ENCODE measurements at regions not wholly inside any gene's neighbourhood (a gene's known extent, or its start where the extent isn't known, plus 50 kb on each side); places are given as distances from the start of the nearest gene placed in this dataset.

GRCh38 chr5:30069441-30070263, 1123.8 kb upstream of the CDH6 start:
- no peaks in the 10 kb centered on the region for H3K27me3 ChIP-seq (ENCODE audit: insufficient read depth, low read length, poor library complexity)
- H3K9ac ChIP-seq (ENCODE audit: low read depth, low read length), result no peak overlapping the region
- no peaks in the 10 kb centered on the region for H3K9me3 ChIP-seq (ENCODE audit: insufficient read depth, low read length, severe bottlenecking)
- TF ChIP-seq CTCF (IDR thresholded peaks at IDR 0.05; ENCODE audit: borderline replicate concordance, extremely low read depth, low read length, poor library complexity, severe bottlenecking) (no peak), EZH2 (IDR thresholded peaks at IDR 0.05; ENCODE audit: borderline replicate concordance, low read depth, low read length, severe bottlenecking) (no peak)
- H3K36me3 ChIP-seq (ENCODE audit: insufficient read depth, low read length), result no peaks in the 10 kb centered on the region
- H3K4me2 ChIP-seq (ENCODE audit: insufficient read depth, low read length), result no peak overlapping the region
- H4K20me1 ChIP-seq (ENCODE audit: insufficient read depth, low read length), result no peaks in the 10 kb centered on the region
- H3K4me3 ChIP-seq (ENCODE audit: low read depth in 1 of 2, low read length in 2 of 2), result no peak overlapping the region
- no peak overlapping the region for H3K27ac ChIP-seq (ENCODE audit: low read length)
- H3K4me1 ChIP-seq (ENCODE audit: insufficient read depth, low read length), result no peaks in the 10 kb centered on the region
- no peaks in the 10 kb centered on the region for H3K79me2 ChIP-seq (ENCODE audit: insufficient read depth, low read length)
- no peak for ATAC-seq (ENCODE audit: insufficient read depth, low read depth)
- H2AFZ ChIP-seq (ENCODE audit: low read depth, low read length), result no peak overlapping the region
- no peak for DNase-seq

- H3K9ac ChIP-seq (ENCODE audit: low read depth, low read length), result no peak overlapping the region
- no peaks in the 10 kb centered on the region for H3K36me3 ChIP-seq (ENCODE audit: insufficient read depth, low read length)
- H3K79me2 ChIP-seq (ENCODE audit: insufficient read depth, low read length), result no peaks in the 10 kb centered on the region
- no peaks in the 10 kb centered on the region for H4K20me1 ChIP-seq (ENCODE audit: insufficient read depth, low read length)
- no peak for DNase-seq
- no peak for TF ChIP-seq CTCF (IDR thresholded peaks at IDR 0.05; ENCODE audit: borderline replicate concordance, extremely low read depth, low read length, poor library complexity, severe bottlenecking)
- TF ChIP-seq EZH2 (IDR thresholded peaks at IDR 0.05; ENCODE audit: borderline replicate concordance, low read depth, low read length, severe bottlenecking), result no peak
- ATAC-seq (ENCODE audit: insufficient read depth, low read depth), result no peak
- no peaks in the 10 kb centered on the region for H3K9me3 ChIP-seq (ENCODE audit: insufficient read depth, low read length, severe bottlenecking)
- H2AFZ ChIP-seq (ENCODE audit: low read depth, low read length), result no peak overlapping the region
- H3K4me1 ChIP-seq (ENCODE audit: insufficient read depth, low read length), result no peaks in the 10 kb centered on the region
- no peaks in the 10 kb centered on the region for H3K27me3 ChIP-seq (ENCODE audit: insufficient read depth, low read length, poor library complexity)
- H3K27ac ChIP-seq (ENCODE audit: low read length), result no peak overlapping the region
- no peak overlapping the region for H3K4me3 ChIP-seq (ENCODE audit: low read depth in 1 of 2, low read length in 2 of 2)
- no peak overlapping the region for H3K4me2 ChIP-seq (ENCODE audit: insufficient read depth, low read length)
These were observed 1130.0 kb upstream of the CDH6 start for GRCh38 chr5:30063503-30063902.

GRCh38 chr5:30051976-30052375, 1141.5 kb upstream of the CDH6 start:
- Histone ChIP-seq H3K27ac (ENCODE audit: low read length) (no peak overlapping the region), H3K4me1 (ENCODE audit: insufficient read depth, low read length) (no peaks in the 10 kb centered on the region), H3K4me3 (ENCODE audit: low read depth in 1 of 2, low read length in 2 of 2) (no peak overlapping the region), H3K9ac (ENCODE audit: low read depth, low read length) (no peak overlapping the region), H2AFZ (ENCODE audit: low read depth, low read length) (no peak overlapping the region), H3K27me3 (ENCODE audit: insufficient read depth, low read length, poor library complexity) (no peaks in the 10 kb centered on the region), H3K4me2 (ENCODE audit: insufficient read depth, low read length) (no peak overlapping the region), H3K79me2 (ENCODE audit: insufficient read depth, low read length) (no peaks in the 10 kb centered on the region), H3K9me3 (ENCODE audit: insufficient read depth, low read length, severe bottlenecking) (no peaks in the 10 kb centered on the region), H4K20me1 (ENCODE audit: insufficient read depth, low read length) (no peaks in the 10 kb centered on the region), H3K36me3 (ENCODE audit: insufficient read depth, low read length) (no peaks in the 10 kb centered on the region)
- DNase-seq (no peak), ATAC-seq (ENCODE audit: insufficient read depth, low read depth) (no peak)
- TF ChIP-seq EZH2 (IDR thresholded peaks at IDR 0.05; ENCODE audit: borderline replicate concordance, low read depth, low read length, severe bottlenecking), result no peak
- TF ChIP-seq CTCF (IDR thresholded peaks at IDR 0.05; ENCODE audit: borderline replicate concordance, extremely low read depth, low read length, poor library complexity, severe bottlenecking), result no peak

Data from DND-41 (cell line).